CD4-positive, alpha-beta memory T cell (primary cell): ENCODE measurements at regions not wholly inside any gene's neighbourhood (a gene's known extent, or its start where the extent isn't known, plus 50 kb on each side); places are given as distances from the start of the nearest gene placed in this dataset.

Experiments used
- CTCF ChIA-PET: fragments of 350-600 bp; sonication (Branson Sonifier 250); formaldehyde crosslinking; loops from one replicate; lab custom pipeline; 2021; ENCODE audit warnings: inconsistent platforms; ENCODE audit not compliant: partially characterized antibody; lab: Charles Lee
- POLR2A ChIA-PET: fragments of 350-600 bp; sonication (Branson Sonifier 250); formaldehyde crosslinking; loops from one replicate; lab custom pipeline; 2021; ENCODE audit not compliant: partially characterized antibody; lab: Charles Lee
- DNase-seq, 5 donors: peaks; one replicate each; pipeline versions ENCODE4 v3.0.0 to v3.0.0-alpha.2; 2020 to 2022; ENCODE audit warnings: mixed read lengths in 1 of 5
- H3K27ac ChIP-seq: one replicate; pipeline ENCODE4 v1.7.0; 2013; ENCODE audit warnings: low read depth, low read length
- H3K27me3 ChIP-seq: 2 replicates; pipeline ENCODE4 v1.7.0; 2013; ENCODE audit warnings: mild to moderate bottlenecking, low read length, moderate library complexity; ENCODE audit not compliant: insufficient read depth
- H3K36me3 ChIP-seq: 2 replicates; pipeline ENCODE4 v1.7.0; 2013; ENCODE audit warnings: mild to moderate bottlenecking, low read length, moderate library complexity; ENCODE audit not compliant: insufficient read depth
- H3K4me1 ChIP-seq: 2 replicates; pipeline ENCODE4 v1.7.0; 2013; ENCODE audit warnings: mild to moderate bottlenecking, low read length, moderate library complexity; ENCODE audit not compliant: insufficient read depth
- H3K4me3 ChIP-seq, 2 donors: one replicate each; pipeline ENCODE4 v1.7.0; 2013; ENCODE audit warnings: low read length in 2 of 2, mild to moderate bottlenecking in 1 of 2
- H3K9me3 ChIP-seq, 2 donors: one replicate each; pipeline ENCODE4 v1.7.0; 2013; ENCODE audit warnings: low read length in 2 of 2, control low read depth in 1 of 2; ENCODE audit not compliant: control insufficient read depth in 1 of 2
- H3K27ac Mint-ChIP-seq, 7 donors: one replicate each; pipeline ENCODE4 v1.8.0; 2020 to 2021; ENCODE audit warnings: mixed read lengths in 7 of 7, mild to moderate bottlenecking in 6 of 7, inconsistent platforms in 3 of 7, moderate library complexity in 3 of 7
- H3K27me3 Mint-ChIP-seq, 2 donors: one replicate each; pipeline ENCODE4 v1.8.0; 2020 to 2021; ENCODE audit warnings: mixed read lengths in 2 of 2
- H3K36me3 Mint-ChIP-seq, 2 donors: one replicate each; pipeline ENCODE4 v1.8.0; 2020 to 2021; ENCODE audit warnings: mixed read lengths in 2 of 2, inconsistent platforms in 1 of 2, mild to moderate bottlenecking in 1 of 2
- H3K4me1 Mint-ChIP-seq, 4 donors: one replicate each; pipeline ENCODE4 v1.8.0; 2020 to 2021; ENCODE audit warnings: mixed read lengths in 4 of 4, mild to moderate bottlenecking in 1 of 4
- H3K4me3 Mint-ChIP-seq, 8 donors: one replicate each; pipeline ENCODE4 v1.8.0; 2020 to 2021; ENCODE audit warnings: mixed read lengths in 8 of 8, mild to moderate bottlenecking in 7 of 8, moderate library complexity in 6 of 8, inconsistent platforms in 3 of 8
- H3K9me3 Mint-ChIP-seq, 8 donors: one replicate each; pipeline ENCODE4 v1.8.0; 2020 to 2021; ENCODE audit warnings: mixed read lengths in 8 of 8, mild to moderate bottlenecking in 5 of 8, inconsistent platforms in 3 of 8, moderate library complexity in 1 of 8
- intact Hi-C: fragments of 100-400 bp; cut with micrococcal nuclease; formaldehyde crosslinking; loops from one replicate; pipeline ENCODE4 v1.15.1; 2023

DNA sequence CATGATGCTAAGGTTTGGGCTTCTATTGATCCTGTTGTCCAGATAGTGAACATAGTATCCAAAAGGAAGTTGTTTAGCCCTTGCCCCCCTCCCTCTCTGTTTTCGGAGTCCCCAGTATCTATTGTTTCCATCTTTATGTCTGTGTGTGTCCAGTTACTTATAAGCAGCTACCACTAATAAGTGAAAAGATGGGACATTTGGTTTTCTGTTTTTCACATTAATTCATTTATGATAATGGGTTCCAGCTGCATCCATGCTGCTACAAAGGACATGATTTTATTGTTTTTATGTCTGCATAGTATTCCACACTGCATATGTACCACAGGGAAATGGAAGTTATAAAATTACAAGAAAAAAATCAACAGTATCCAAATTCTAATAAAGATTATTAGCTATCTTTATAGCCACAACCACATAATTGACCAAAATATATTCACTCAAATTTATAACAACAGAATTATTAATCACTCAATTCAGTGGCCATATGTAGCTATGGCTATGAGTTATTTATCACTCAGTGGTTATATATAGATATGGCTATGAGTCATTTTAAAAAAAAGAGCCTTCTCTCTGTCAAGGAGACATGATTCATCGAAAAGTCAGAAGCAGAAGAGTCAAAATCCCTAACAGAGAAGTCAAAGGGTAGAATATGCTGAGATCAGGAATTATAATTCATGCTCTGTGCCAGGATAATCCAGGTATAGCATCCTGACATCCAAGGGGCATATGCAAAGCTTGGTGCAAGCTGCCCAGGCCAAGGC is 367.5 kb downstream of the DEPDC1B start:
- Mint-ChIP-seq H3K4me3 (no peak overlapping the region), H3K36me3 (no peaks in the 10 kb centered on the region), H3K4me1 (no peaks in the 10 kb centered on the region), H3K27ac (no peak overlapping the region), H3K27me3 (no peaks in the 10 kb centered on the region), H3K9me3 (peaks cover 0 to 5% (median 2%) of the 10 kb centered on the region in 8 donors)
- ChIA-PET CTCF (no interaction called here), POLR2A (no interaction called here)
- Histone ChIP-seq H3K27ac (no peak overlapping the region), H3K4me3 (no peak overlapping the region), H3K9me3 (no peaks in the 10 kb centered on the region), H3K36me3 (no peaks in the 10 kb centered on the region), H3K4me1 (no peaks in the 10 kb centered on the region), H3K27me3 (no peaks in the 10 kb centered on the region)
- DNase-seq = no peak
- intact Hi-C loops = no loop called here

DNA sequence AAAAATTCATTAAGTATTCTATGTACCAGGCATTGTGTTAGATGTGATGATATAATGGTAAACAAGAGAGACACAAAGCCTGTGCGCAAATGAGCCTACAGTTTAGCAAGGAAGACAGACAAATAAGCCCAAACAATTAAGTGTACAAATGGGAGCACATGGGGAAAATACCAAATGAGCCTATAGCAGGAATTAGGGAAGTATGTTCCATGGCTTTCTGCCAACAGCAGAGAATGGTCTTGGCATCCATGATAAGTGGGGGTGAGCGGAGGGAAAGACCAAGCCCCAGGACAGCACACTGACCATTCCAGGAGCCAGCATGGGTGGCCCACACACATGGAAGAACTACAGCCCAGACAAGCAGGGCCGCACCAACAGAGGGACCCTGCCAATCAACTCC is 369.7 kb downstream of the DEPDC1B start:
- no peaks in the 10 kb centered on the region for H3K4me1 ChIP-seq
- H3K4me3 Mint-ChIP-seq = no peak overlapping the region
- CTCF ChIA-PET = no interaction called here
- H3K9me3 Mint-ChIP-seq = peaks cover 0 to 5% (median 0%) of the 10 kb centered on the region in 8 donors
- no peak overlapping the region for H3K4me3 ChIP-seq
- no peaks in the 10 kb centered on the region for H3K4me1 Mint-ChIP-seq
- no peaks in the 10 kb centered on the region for H3K36me3 ChIP-seq
- H3K27me3 ChIP-seq = no peaks in the 10 kb centered on the region
- no peaks in the 10 kb centered on the region for H3K27me3 Mint-ChIP-seq
- intact Hi-C loops = no loop called here
- H3K36me3 Mint-ChIP-seq = no peaks in the 10 kb centered on the region
- peak in 1 of 5 donors; percentile 30 for DNase-seq
- no peaks in the 10 kb centered on the region for H3K9me3 ChIP-seq
- POLR2A ChIA-PET = no interaction called here
- H3K27ac ChIP-seq = no peak overlapping the region
- no peak overlapping the region for H3K27ac Mint-ChIP-seq

DNA sequence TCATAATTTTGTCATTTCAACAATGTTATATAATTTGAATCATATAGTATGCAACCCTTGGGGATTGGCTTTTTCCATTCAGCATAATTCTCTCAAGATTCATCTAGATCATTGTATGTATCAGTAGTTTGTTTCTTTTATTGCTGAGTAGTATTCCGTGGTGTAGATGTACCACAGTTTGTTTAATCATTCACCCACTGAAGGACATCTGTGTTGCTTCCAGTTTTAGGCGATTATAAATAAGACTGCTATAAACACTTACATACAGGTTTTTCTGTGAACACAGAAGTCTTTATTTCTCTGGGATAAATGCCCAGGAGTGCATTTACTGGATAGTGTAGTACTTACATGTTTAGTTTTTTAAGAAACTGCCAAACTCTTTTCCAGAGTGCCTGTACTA is 374.1 kb downstream of the DEPDC1B start:
- no peak overlapping the region for H3K4me3 ChIP-seq
- no peak overlapping the region for H3K27ac Mint-ChIP-seq
- no peaks in the 10 kb centered on the region for H3K36me3 ChIP-seq
- no peaks in the 10 kb centered on the region for H3K27me3 Mint-ChIP-seq
- no peak overlapping the region for H3K27ac ChIP-seq
- intact Hi-C loops = no loop called here
- H3K9me3 Mint-ChIP-seq = peaks cover 0 to 21% (median 10%) of the 10 kb centered on the region in 8 donors
- DNase-seq = no peak
- H3K27me3 ChIP-seq = no peaks in the 10 kb centered on the region
- no peaks in the 10 kb centered on the region for H3K36me3 Mint-ChIP-seq
- H3K9me3 ChIP-seq = no peaks in the 10 kb centered on the region
- ChIA-PET POLR2A (no interaction called here), CTCF (no interaction called here)
- H3K4me1 Mint-ChIP-seq = no peaks in the 10 kb centered on the region
- no peak overlapping the region for H3K4me3 Mint-ChIP-seq
- H3K4me1 ChIP-seq = no peaks in the 10 kb centered on the region

DNA sequence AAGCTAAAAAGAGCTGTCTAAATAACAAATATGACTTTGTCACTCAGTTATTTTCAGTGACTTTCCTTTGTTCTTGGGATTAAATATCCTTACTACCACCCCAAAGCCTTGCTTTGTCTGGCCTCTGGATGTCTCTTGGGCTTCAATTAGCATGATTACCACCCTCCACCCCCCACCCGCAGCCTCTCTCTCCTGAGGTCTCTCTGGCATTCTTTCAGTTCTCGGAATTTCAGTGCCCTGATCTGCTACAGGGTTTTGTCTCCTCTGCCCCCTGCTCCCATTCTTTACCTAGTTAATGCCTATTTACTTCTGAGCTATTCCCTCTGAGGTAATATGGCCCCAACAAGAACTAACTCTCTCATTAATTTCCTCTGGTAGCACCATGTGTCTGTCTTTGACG is 376.4 kb downstream of the DEPDC1B start:
- no peak overlapping the region for H3K27ac ChIP-seq
- no peaks in the 10 kb centered on the region for H3K9me3 ChIP-seq
- no peaks in the 10 kb centered on the region for H3K36me3 ChIP-seq
- Mint-ChIP-seq H3K4me1 (no peaks in the 10 kb centered on the region), H3K9me3 (peaks cover 0 to 25% (median 14%) of the 10 kb centered on the region in 8 donors), H3K27me3 (no peaks in the 10 kb centered on the region), H3K27ac (no peak overlapping the region), H3K36me3 (no peaks in the 10 kb centered on the region), H3K4me3 (no peak overlapping the region)
- ChIA-PET POLR2A (no interaction called here), CTCF (no interaction called here)
- H3K27me3 ChIP-seq = no peaks in the 10 kb centered on the region
- H3K4me1 ChIP-seq = no peaks in the 10 kb centered on the region
- DNase-seq = no peak
- no peak overlapping the region for H3K4me3 ChIP-seq
- intact Hi-C loops = no loop called here

DNA sequence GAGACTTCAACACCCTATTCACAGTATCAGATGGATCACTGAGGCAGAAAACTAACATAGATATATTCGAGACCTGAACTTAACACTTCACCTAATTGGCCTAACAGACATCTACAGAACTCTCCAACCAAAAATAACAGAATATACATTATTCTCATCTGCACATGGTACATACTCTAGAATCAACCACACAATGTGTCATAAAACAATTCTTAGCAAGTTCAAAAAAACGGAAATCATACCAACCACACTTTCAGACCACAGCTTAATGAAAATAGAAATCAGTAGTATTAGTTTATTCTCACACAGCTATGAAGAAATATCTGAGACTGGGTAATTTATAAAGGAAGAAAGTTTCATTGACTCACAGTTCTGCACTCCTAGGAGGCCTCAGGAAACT is 387.9 kb downstream of the DEPDC1B start:
- no peak for DNase-seq
- intact Hi-C loops = no loop called here

DNA sequence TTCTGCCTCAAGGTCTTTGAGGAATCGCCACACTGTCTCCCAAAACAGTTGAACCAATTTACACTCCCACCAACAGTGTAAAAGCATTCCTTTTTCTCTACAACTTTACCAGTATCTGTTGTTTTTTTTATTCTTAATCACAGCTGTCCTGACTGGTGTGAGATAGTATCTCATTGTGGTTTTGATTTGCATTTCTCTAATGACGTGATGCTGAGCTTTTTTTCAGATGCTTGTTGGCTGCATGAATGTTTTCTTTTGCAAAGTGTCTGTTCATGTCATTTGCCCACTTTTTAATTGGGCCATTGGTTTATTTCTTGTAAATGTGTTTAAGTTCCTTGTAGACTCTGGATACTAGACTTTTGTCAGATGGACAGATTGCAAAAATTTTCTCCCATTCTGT is 400.0 kb downstream of the DEPDC1B start:
- no peaks in the 10 kb centered on the region for H3K27me3 Mint-ChIP-seq
- no peak overlapping the region for H3K4me3 ChIP-seq
- no peaks in the 10 kb centered on the region for H3K36me3 ChIP-seq
- H3K9me3 ChIP-seq = no peaks in the 10 kb centered on the region
- peaks cover 0 to 11% (median 6%) of the 10 kb centered on the region in 8 donors for H3K9me3 Mint-ChIP-seq
- H3K27ac ChIP-seq = no peak overlapping the region
- no peak overlapping the region for H3K27ac Mint-ChIP-seq
- no peaks in the 10 kb centered on the region for H3K36me3 Mint-ChIP-seq
- no peak for DNase-seq
- no peaks in the 10 kb centered on the region for H3K27me3 ChIP-seq
- POLR2A ChIA-PET = no interaction called here
- no peak overlapping the region for H3K4me3 Mint-ChIP-seq
- intact Hi-C loops = no loop called here
- CTCF ChIA-PET = no interaction called here
- no peaks in the 10 kb centered on the region for H3K4me1 ChIP-seq
- no peaks in the 10 kb centered on the region for H3K4me1 Mint-ChIP-seq

More for the DNA sequence above, 387.9 kb downstream of the DEPDC1B start:
- Histone ChIP-seq H3K36me3 (no peaks in the 10 kb centered on the region), H3K27ac (no peak overlapping the region), H3K27me3 (no peaks in the 10 kb centered on the region), H3K4me1 (no peaks in the 10 kb centered on the region), H3K4me3 (no peak overlapping the region), H3K9me3 (no peaks in the 10 kb centered on the region)
- peaks cover 3 to 15% (median 8%) of the 10 kb centered on the region in 8 donors for H3K9me3 Mint-ChIP-seq
- H3K4me3 Mint-ChIP-seq = no peak overlapping the region
- no peak overlapping the region for H3K27ac Mint-ChIP-seq
- H3K36me3 Mint-ChIP-seq = no peaks in the 10 kb centered on the region
- POLR2A ChIA-PET = no interaction called here
- H3K4me1 Mint-ChIP-seq = no peaks in the 10 kb centered on the region
- CTCF ChIA-PET = no interaction called here
- H3K27me3 Mint-ChIP-seq = no peaks in the 10 kb centered on the region

DNA sequence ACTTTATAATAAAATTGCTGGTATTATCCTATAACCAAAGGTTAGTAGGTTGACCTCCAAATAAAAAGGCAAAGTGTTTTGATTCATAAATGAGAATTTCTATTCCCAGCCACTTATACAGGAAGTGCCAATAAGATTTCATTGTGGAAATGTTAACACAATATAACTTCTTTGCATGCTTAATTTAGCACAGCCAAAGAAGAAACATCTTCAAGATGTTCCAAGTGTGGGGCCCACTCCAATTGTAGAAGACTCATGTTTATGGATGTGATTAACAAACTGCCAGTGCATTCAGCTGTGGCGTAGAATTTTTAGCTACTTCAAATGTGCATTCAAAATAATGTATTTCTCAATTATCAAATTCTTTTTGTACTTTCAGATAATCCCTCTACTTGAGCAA is 402.3 kb downstream of the DEPDC1B start:
- Histone ChIP-seq H3K4me3 (no peak overlapping the region), H3K27ac (no peak overlapping the region), H3K36me3 (no peaks in the 10 kb centered on the region), H3K4me1 (no peaks in the 10 kb centered on the region), H3K9me3 (no peaks in the 10 kb centered on the region), H3K27me3 (no peaks in the 10 kb centered on the region)
- Mint-ChIP-seq H3K27ac (no peak overlapping the region), H3K9me3 (peaks cover 0 to 11% (median 4%) of the 10 kb centered on the region in 8 donors), H3K4me1 (no peaks in the 10 kb centered on the region), H3K4me3 (no peak overlapping the region), H3K36me3 (no peaks in the 10 kb centered on the region), H3K27me3 (no peaks in the 10 kb centered on the region)
- intact Hi-C loops = no loop called here
- DNase-seq = no peak
- ChIA-PET CTCF (no interaction called here), POLR2A (no interaction called here)
